Neural crest cell (in vitro differentiated cells): ENCODE measurements at regions not wholly inside any gene's neighbourhood (a gene's known extent, or its start where the extent isn't known, plus 50 kb on each side); places are given as distances from the start of the nearest gene placed in this dataset.

Experiments used
- DNase-seq: peaks from one replicate; pipeline ENCODE4 v3.0.0; 2021; ENCODE audit warnings: low read depth, mixed read lengths, low spot score
- H3K27ac Mint-ChIP-seq: one replicate; pipeline ENCODE4 v1.8.0; 2021; ENCODE audit warnings: mild to moderate bottlenecking, mixed read lengths; ENCODE audit not compliant: unreplicated experiment
- H3K27me3 Mint-ChIP-seq: 2 replicates; pipeline ENCODE4 v1.8.0; 2021; ENCODE audit warnings: low read depth, mild to moderate bottlenecking, mixed read lengths
- H3K36me3 Mint-ChIP-seq: 2 replicates; pipeline ENCODE4 v1.8.0; 2021; ENCODE audit warnings: low read depth, mild to moderate bottlenecking, mixed read lengths
- H3K4me1 Mint-ChIP-seq: 2 replicates; pipeline ENCODE4 v1.8.0; 2021; ENCODE audit warnings: mixed read lengths
- H3K4me3 Mint-ChIP-seq: one replicate; pipeline ENCODE4 v1.8.0; 2021; ENCODE audit warnings: mild to moderate bottlenecking, mixed read lengths
- H3K9me3 Mint-ChIP-seq: 2 replicates; pipeline ENCODE4 v1.8.0; 2021; ENCODE audit warnings: mixed read lengths
- TF ChIP-seq, protein P1 (sequence below): fragments of 200-600 bp; sonication (generic); conservative IDR thresholded peaks from 2 replicates; pipeline ENCODE4 v1.5.0; 2021; ENCODE audit warnings: antibody characterized with exemption, mild to moderate bottlenecking

DNA sequence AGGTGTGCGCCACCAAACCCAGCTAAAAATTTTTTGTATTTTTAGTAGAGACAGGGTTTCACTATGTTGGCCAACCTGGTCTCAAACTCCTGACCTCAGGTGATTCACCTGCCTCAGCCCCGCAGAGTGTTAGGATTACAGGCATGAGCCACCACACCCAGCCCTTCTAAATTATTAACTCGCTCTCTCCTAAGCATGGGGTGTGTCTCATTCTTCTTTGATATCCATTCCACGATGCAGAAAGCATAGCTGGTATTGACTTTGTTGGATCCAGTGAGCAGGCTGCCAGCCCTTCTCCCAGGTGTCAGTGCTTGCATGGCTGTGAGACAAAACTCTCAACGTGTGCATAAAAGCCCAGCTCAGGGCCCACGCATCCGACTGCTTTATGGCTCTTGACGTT, 254.1 kb upstream of the PFKP start:
- no peak for DNase-seq
- Mint-ChIP-seq H3K27me3 (no peaks in the 10 kb centered on the region), H3K27ac (no peak overlapping the region), H3K4me3 (no peak overlapping the region), H3K36me3 (no peaks in the 10 kb centered on the region), H3K4me1 (peaks cover 8% of the 10 kb centered on the region), H3K9me3 (peaks cover 2% of the 10 kb centered on the region)
- TF ChIP-seq, protein P1, sequence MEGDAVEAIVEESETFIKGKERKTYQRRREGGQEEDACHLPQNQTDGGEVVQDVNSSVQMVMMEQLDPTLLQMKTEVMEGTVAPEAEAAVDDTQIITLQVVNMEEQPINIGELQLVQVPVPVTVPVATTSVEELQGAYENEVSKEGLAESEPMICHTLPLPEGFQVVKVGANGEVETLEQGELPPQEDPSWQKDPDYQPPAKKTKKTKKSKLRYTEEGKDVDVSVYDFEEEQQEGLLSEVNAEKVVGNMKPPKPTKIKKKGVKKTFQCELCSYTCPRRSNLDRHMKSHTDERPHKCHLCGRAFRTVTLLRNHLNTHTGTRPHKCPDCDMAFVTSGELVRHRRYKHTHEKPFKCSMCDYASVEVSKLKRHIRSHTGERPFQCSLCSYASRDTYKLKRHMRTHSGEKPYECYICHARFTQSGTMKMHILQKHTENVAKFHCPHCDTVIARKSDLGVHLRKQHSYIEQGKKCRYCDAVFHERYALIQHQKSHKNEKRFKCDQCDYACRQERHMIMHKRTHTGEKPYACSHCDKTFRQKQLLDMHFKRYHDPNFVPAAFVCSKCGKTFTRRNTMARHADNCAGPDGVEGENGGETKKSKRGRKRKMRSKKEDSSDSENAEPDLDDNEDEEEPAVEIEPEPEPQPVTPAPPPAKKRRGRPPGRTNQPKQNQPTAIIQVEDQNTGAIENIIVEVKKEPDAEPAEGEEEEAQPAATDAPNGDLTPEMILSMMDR = no peak

DNA sequence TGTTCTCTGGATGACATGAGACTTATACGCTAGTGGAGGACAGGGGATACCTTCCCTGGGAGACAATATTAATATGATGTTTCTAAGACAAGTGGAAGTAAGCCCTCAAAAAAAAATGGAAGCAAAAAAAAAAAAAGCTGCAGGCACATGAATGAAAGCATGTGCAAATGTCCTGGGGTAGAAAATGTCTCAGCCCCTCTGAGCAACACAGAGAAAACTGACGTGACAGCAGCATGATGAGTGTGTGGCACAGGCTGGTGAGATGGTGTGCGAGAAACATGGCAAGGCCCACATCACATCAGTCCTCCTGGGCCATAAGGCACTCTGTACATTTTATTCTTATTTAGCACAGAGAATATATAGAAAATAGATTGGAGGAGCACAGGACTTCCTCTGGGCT, 254.7 kb upstream of the PFKP start:
- TF ChIP-seq, protein P1 = no peak
- peaks cover 2% of the 10 kb centered on the region for H3K4me1 Mint-ChIP-seq
- H3K9me3 Mint-ChIP-seq = peaks cover 6% of the 10 kb centered on the region
- H3K27me3 Mint-ChIP-seq = no peaks in the 10 kb centered on the region
- DNase-seq = no peak
- H3K4me3 Mint-ChIP-seq = no peak overlapping the region
- H3K36me3 Mint-ChIP-seq = no peaks in the 10 kb centered on the region
- no peak overlapping the region for H3K27ac Mint-ChIP-seq

DNA sequence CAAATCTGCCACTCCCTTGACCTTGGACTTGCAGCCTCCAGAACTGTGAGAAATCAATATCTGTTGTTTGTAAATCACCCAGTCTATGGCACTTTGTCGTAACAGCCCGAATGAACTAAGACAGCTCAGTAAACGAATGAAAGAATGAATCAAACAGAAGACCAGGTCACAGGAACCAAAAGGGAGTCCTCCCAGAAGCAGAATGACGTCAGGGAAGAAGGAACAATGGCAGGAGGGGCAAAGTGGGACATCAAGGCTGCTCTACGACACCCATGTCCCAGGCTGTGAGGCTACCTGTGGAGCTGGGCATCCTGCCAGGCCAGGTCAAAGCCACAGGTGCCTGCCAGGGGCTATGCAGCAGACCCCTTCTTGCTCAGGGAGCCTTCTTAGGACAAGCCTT, 267.2 kb upstream of the PFKP start:
- H3K27ac Mint-ChIP-seq = no peak overlapping the region
- H3K27me3 Mint-ChIP-seq = no peaks in the 10 kb centered on the region
- H3K36me3 Mint-ChIP-seq = peaks cover 3% of the 10 kb centered on the region
- H3K4me1 Mint-ChIP-seq = peaks cover 4% of the 10 kb centered on the region
- TF ChIP-seq, protein P1 = no peak
- no peak for DNase-seq
- peaks cover 9% of the 10 kb centered on the region for H3K9me3 Mint-ChIP-seq
- H3K4me3 Mint-ChIP-seq = no peak overlapping the region

DNA sequence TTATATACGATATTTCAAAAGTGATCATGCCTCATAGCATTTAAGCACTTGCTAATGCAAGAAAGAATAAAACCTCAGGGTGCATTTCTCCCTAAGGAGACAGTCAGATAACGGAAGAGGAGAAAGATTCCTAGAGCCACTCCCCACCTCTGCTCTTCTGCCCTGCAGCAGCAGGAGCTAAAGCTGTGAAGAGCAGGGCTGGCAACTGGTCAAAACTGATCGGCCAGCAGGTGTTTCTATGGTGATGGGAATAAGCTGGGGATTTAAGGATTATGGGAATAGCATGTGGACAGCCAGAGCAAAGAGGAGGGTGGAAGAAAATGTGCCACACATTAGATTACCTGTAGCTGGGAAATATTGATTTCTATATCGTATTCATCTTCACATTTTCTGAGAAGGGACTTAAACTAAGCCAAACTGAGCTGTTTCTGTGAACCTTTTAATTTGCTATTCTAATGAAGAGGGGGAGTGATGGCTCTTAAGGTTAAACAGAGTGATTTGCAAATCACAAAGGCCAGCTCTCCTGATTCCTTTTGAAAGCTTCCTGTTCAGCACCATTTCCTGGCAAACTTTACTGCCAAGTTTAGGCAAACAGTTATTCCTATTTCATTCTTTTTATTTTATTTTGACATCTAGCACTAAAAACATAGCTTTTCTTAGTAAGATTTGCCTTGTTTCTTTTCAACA, 268.9 kb upstream of the PFKP start:
- no peak overlapping the region for H3K4me3 Mint-ChIP-seq
- H3K27ac Mint-ChIP-seq = no peak overlapping the region

DNA sequence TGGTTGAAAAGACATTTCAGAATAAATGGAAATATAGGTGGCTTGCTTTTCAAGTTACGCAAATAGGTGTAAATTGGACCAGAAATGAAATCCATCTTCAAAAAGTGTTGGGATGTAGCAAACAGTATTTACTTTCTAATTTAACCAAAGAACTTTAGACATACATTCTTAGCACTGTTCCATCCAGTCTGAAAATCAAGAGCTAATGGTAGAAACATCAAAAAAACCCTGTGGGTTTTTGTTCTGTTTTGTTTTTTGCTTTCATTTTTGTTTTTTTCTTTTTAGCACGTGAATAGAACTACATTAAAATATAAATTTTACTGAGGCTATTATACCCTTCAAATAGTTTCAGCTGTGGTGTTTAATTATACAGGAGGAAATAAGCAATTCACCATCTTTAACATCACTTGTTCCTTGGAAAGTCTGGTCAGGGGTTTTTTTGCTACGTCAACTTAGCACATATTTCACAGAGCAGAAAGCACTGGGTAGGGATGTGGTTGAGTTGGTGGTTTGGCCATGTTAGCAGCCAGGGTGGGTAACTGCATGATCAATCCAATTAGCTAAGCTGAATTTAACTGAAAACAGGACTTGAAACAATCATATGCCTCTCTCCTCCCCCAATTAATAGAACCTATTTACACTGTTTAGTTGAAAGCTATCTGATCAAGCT, 275.4 kb upstream of the PFKP start:
- Mint-ChIP-seq H3K9me3 (peaks cover 4% of the 10 kb centered on the region), H3K4me1 (no peaks in the 10 kb centered on the region), H3K27ac (no peak overlapping the region), H3K27me3 (no peaks in the 10 kb centered on the region), H3K4me3 (no peak overlapping the region), H3K36me3 (peaks cover 6% of the 10 kb centered on the region)
- TF ChIP-seq, protein P1 = no peak
- DNase-seq = no peak

More for the DNA sequence above, 268.9 kb upstream of the PFKP start:
- TF ChIP-seq, protein P1 = no peak
- Mint-ChIP-seq H3K9me3 (peaks cover 12% of the 10 kb centered on the region), H3K27me3 (no peaks in the 10 kb centered on the region), H3K36me3 (peaks cover 6% of the 10 kb centered on the region), H3K4me1 (peaks cover 4% of the 10 kb centered on the region)
- no peak for DNase-seq
